HG02870 (cell line): ENCODE measurements at regions not wholly inside any gene's neighbourhood (a gene's known extent, or its start where the extent isn't known, plus 50 kb on each side); places are given as distances from the start of the nearest gene placed in this dataset.
"Not testable (repeated sequence)": the region's sequence is repeated elsewhere in the genome, so short reads cannot be mapped to it uniquely, and the experiment has no call there.

ENCODE experiments used
- ATAC-seq: cut with Tn5 transposase; IDR thresholded peaks from one replicate; pipeline ENCODE4 v1.9.1; 2021; ENCODE audit warnings: mild to moderate bottlenecking, moderate library complexity; ENCODE audit not compliant: unreplicated experiment

DNA sequence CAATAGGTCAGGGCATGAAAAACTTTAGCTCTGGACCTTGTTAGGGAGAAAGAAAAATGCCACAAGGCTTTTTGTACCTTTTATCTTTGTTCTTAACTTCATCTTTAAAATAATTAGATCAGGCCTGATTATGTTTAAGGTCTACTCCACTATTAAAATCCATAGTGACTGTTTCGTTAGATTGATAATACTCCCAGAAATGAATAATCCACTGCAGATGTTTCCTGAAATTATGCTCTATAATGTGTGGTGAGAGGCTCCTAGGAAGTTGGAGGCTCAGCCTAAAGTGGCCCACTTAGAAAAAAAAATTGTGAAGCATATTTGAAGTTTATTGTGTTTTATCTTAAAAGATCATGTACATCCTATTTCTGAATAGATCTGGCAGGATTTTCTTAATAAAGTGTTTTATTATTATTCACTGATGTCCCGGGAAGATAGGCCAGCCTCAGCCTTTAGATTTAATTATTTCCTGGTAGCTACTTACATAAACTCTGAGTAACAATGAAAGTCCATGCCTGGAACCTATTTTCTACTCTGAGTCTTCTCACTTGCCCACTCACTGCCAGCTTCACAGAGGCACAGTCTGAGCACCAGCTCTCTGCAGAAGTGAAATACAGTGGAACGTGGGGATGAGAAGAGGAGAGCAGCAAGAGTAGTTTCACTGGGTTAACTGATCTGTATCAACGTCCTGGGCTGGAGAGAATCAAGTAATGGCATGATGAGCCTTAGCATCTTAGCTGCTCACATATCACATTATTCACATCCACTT lies 126.8 kb upstream of the TMEM170B start:
- no peak for ATAC-seq

GRCh38 chr6:11409371-11409770 lies 128.2 kb upstream of the TMEM170B start:
- no peak for ATAC-seq

DNA sequence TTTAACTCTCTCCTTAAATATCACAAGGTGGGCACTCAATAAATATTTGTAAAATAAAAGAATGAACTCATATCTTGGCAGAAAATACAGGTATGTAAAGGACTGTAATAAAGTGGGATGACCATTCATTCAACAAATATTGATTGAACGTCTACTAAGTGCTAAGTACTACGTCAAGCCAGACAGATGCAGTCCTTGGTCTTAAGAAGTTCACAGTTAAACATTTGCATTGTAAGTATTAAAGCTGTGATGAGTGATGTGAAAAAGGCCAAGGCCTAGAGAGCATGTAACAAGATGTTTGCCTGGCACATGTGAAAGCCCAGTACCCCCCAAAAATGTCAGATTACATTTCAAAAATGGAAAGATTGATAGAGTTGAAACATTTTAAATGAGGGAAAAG lies 130.1 kb upstream of the TMEM170B start:
- ATAC-seq = no peak

DNA sequence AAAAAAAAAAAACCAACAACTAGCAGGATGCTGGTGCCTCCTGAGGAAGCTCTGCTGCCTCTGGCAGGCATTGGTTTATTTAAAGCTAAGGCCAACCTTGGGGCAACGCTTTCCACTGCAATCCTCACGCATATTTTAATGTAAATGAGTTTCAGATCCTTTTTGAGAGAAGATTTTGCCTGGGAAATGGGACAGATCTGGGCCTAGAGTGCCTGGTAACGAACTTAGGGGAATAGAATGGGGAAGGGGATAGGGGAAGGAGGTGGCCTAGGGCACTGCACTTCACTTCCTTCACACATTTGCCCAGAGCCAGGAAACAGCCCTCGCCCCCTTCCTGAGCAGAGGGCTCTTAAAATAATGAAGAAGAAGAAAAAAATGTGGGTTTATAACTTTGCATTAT lies 132.7 kb upstream of the TMEM170B start:
- no peak for ATAC-seq

DNA sequence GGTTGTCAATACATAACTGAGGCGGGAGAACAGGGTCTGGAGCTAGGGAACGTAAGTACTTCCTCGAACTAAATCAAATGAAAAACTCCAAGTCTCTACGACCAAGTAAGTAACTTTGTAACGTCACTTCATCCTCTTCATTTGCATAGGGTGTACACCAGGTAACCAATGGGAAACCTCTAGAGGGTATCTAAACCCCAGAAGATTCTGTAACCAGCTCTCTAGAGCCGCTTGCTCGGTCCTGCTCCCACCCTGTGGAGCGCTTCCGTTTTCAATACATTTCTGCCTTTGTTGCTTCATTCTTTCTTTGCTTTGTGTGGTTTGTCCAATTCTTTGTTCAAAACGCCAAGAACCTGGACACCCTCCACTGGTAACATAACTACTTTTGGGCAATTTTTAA lies 133.5 kb upstream of the TMEM170B start:
- ATAC-seq = peak; percentile 46

- ATAC-seq = no peak
These were observed 134.4 kb upstream of the TMEM170B start for GRCh38 chr6:11403035-11403601.

GRCh38 chr6:11402581-11402980 lies 135.0 kb upstream of the TMEM170B start:
- ATAC-seq = not testable (repeated sequence)

DNA sequence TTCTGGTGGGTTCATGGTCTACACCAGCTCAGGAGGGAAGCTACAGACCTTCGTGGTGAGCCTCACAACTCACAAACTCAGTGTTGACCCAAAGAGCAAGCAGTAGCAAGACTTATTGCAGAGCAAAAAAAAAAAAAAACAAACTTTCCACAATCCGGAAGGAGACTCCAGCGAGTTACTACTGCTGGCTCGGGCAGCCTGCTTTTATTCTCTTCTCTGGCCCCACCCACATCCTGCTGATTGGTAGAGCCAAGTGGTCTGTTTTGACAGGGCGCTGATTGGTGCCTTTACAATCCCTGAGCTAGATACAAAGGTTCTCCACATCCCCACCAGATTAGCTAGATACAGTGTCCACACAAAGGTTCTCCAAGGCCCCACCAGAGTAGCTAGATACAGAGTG lies 135.6 kb upstream of the TMEM170B start:
- not testable (repeated sequence) for ATAC-seq

DNA sequence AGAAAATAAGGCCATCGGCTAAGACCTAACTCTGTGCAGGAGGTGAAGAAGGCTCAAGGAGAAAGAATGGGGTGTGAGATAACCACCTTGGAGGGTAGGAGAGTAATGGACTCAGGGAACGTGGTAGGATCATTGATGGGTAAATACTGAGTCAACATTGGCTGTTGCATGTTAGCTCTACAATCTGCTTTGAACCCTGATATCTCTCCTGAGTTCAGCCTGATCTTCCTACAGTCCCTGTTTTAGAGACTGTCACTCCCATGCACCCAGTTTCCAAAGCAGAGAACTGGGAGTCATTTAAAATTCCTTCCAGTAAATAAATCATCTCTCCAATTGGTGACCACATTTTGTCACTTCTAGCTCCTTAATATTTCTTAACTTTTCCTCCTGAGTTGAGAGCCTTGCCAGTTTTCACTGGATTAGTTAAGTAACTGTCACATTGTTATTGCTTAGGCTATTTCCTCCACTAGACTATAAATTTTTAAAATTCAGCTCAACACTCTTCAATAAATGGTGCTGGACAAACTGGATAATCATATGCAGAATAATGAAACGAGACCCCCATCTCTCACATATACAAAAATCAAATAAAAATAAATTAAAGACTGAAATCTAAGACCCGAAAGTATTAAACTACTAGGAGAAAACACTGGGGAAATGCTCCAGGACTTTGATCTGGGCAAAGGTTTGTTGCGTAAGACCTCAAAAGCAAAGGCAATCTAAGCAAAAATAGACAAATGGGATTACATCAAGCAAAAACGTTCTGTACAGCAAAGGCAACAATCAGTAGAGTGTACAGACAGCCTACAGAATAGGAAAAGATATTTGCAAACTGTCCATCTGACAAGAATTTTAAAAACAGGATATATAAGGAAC lies 138.9 kb upstream of the TMEM170B start:
- no peak for ATAC-seq

- ATAC-seq = no peak
These were observed 139.7 kb upstream of the TMEM170B start for GRCh38 chr6:11397622-11398450.

DNA sequence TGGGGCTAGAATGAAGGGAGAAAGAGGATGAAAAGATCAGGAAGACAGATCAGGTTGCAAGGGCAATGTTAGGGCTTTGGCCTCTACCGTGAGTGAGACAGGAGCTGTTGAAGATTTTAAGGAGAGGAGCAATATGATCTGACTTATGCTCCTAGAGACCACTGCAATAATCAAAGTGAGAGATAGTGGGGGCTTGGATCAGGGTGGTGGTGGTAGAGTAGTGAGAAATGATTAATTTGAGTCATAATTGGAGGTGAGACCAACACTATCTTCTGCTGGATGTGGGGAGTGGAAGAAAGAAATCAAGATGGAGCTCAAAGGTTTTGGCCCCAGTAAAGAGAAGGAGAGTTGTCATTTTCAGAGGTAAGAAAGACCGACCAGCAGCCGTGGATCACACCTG lies 140.7 kb upstream of the TMEM170B start:
- no peak for ATAC-seq

GRCh38 chr6:11393713-11394627 lies 143.6 kb upstream of the TMEM170B start:
- no peak for ATAC-seq

DNA sequence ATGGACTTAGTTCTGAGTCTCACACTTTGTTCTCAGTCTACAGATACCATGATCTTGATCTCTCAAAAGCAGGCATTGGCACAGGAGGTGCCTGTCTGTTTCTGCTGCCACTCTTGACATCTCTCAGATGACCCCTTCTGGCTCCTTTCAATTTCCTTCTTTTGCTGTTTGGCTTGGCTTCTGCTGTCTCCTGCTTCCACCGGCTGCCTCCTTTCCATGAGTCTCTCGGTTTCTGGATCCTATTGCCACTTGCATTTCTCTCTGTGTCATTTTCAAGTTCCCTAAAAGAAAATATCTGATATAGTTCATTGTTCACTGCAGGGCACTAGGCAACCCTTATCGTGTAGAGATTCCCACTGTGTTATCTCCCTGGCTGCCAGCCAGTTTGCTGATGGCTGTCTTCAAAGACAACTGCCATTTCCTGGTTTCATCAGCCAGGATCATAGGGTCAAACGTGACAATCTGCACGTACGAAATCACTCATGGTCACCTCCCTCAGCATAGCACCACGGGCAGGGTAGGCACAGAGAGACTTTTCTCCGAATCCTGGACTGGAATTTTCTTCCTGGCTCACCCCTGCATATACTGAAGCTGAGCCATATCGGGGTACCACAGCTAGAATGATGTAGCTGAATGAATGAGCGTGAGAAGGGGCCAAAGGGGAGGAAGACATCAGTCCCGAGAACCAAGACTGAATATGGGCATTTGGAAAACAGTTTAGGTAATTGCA lies 144.6 kb upstream of the TMEM170B start:
- ATAC-seq = no peak

DNA sequence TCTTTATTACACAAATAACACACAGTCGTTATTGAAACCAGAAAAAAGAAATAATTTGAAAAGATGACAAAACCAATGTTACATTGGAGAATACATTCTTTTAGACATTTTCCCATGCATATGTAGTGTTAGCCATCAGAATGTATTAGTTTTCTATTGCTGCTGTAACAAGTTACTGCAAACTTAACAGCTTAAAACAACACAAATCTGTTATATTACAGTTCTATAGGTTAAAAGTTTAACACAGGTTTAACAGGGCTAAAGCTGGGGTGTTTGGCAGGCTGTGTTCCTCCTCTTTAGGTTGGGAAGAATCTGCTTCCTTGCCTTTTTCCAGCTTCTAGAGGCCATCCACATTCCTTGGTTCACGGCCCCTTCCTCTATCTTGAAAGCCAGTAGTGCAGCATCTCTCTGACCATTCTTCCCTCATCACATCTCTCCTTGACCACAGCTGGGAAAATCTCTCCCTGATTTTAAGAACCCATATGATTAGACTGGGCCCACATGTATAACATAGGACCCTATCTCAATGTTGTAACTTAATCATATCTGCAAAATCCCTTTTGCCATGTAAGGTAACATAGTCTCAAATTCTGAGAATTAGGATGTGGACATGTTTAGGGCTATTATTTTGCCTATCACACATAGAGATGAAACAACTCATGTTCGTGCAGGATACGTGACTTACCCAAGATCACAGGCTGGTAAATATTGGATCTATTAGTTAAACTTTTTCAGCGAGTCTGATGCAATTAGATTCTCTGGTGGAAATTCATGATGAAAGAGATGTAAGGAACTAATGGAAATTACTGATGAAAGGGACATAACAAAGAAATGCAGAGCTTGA lies 145.4 kb upstream of the TMEM170B start:
- no peak for ATAC-seq

DNA sequence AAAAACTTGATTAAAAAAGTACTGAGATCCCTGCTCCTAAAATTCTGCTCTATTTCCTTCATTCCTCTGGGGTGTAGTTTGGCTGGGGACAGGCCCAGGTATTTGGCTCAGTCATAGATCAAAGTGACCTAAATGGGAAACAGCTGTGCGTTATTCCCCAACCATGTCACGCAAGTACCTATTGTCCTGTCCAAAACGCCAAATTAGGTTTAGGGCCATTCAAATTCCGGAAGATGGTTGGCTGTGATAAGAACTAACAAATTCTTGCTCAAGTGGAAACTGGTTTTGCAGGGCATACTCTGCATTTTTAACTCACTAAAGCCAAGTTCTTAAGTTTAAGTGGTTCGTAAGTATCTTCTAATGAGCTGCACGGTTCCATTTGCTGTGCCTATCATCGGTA lies 147.6 kb upstream of the TMEM170B start:
- ATAC-seq = no peak

GRCh38 chr6:11388983-11389944 lies 148.3 kb upstream of the TMEM170B start:
- no peak for ATAC-seq
